Liver (tissue), 8 donors: ENCODE measurements at regions not wholly inside any gene's neighbourhood (a gene's known extent, or its start where the extent isn't known, plus 50 kb on each side); places are given as distances from the start of the nearest gene placed in this dataset.
A peak's percentile ranks its signal among the peaks of the same experiment; 100 is the strongest.

ENCODE experiments used
- DNase-seq: peaks from one replicate; pipeline ENCODE4 v3.0.0-alpha.2; 2017; ENCODE audit warnings: low spot score
- H3K27ac ChIP-seq, 2 donors: one replicate each; pipeline ENCODE4 v1.7.0; 2013; ENCODE audit warnings: inconsistent platforms in 2 of 2, low read length in 2 of 2, control low read depth in 1 of 2, low read depth in 1 of 2, mild to moderate bottlenecking in 1 of 2
- H3K27me3 ChIP-seq, 4 donors: one replicate each; pipeline versions ENCODE4 v1.6.1 to v1.7.0; 2013; ENCODE audit warnings: low read length in 3 of 4, inconsistent platforms in 1 of 4, mild to moderate bottlenecking in 1 of 4, moderate library complexity in 1 of 4; ENCODE audit not compliant: control insufficient read depth in 4 of 4, insufficient read depth in 4 of 4
- H3K36me3 ChIP-seq, 4 donors: one replicate each; pipeline versions ENCODE4 v1.6.1 to v1.7.0; 2013; ENCODE audit warnings: low read length in 3 of 4, mild to moderate bottlenecking in 3 of 4, low read depth in 1 of 4, moderate library complexity in 1 of 4; ENCODE audit not compliant: control insufficient read depth in 4 of 4, insufficient read depth in 3 of 4
- H3K4me1 ChIP-seq, 4 donors: one replicate each; pipeline versions ENCODE4 v1.6.1 to v1.7.0; 2013; ENCODE audit warnings: low read length in 3 of 4, mild to moderate bottlenecking in 3 of 4, moderate library complexity in 1 of 4; ENCODE audit not compliant: control insufficient read depth in 4 of 4, insufficient read depth in 4 of 4
- H3K4me3 ChIP-seq, 3 donors: one replicate each; pipeline versions ENCODE4 v1.6.1 to v1.7.0; 2013; ENCODE audit warnings: low read length in 3 of 3, control low read depth in 1 of 3, low read depth in 1 of 3, mild to moderate bottlenecking in 1 of 3
- H3K9ac ChIP-seq, 2 donors: one replicate each; pipeline ENCODE4 v1.7.0; 2013; ENCODE audit warnings: low read length in 2 of 2, mild to moderate bottlenecking in 2 of 2, moderate library complexity in 2 of 2, control low read depth in 1 of 2, low read depth in 1 of 2
- H3K9me3 ChIP-seq, 4 donors: one replicate each; pipeline versions ENCODE4 v1.6.1 to v1.7.0; 2013; ENCODE audit warnings: low read length in 3 of 4; ENCODE audit not compliant: control insufficient read depth in 4 of 4
- ATF3 ChIP-seq: IDR thresholded peaks from 2 replicates; pipeline ENCODE4 v1.6.1; 2016; ENCODE audit warnings: antibody characterized with exemption
- CTCF ChIP-seq: fragments of 150-350 bp; IDR thresholded peaks from 2 replicates; pipeline ENCODE4 v1.5.1; 2017; ENCODE audit warnings: improper control_type of control experiment, low read depth, low read length; ENCODE audit not compliant: missing input control
- EGR1 ChIP-seq, 2 donors: IDR thresholded peaks; 2 replicates each; pipeline ENCODE4 v1.6.1; 2016 to 2018; ENCODE audit warnings: antibody characterized with exemption in 2 of 2, low read depth in 2 of 2
- FOXA1 ChIP-seq: IDR thresholded peaks from 2 replicates; pipeline ENCODE4 v1.6.1; 2016; ENCODE audit warnings: antibody characterized with exemption
- GABPA ChIP-seq, 2 donors: IDR thresholded peaks in 1 of 2; conservative IDR thresholded peaks in 1 of 2; 2 replicates each; pipeline ENCODE4 v1.6.1; 2016; ENCODE audit warnings: antibody characterized with exemption in 2 of 2, mild to moderate bottlenecking in 1 of 2, moderate library complexity in 1 of 2
- HNF4G ChIP-seq: IDR thresholded peaks from 2 replicates; pipeline ENCODE4 v1.6.1; 2016; ENCODE audit warnings: antibody characterized with exemption
- JUND ChIP-seq, 2 donors: IDR thresholded peaks; 2 replicates each; pipeline ENCODE4 v1.6.1; 2016; ENCODE audit warnings: antibody characterized with exemption in 2 of 2
- NR2F2 ChIP-seq: IDR thresholded peaks from 2 replicates; pipeline ENCODE4 v1.6.1; 2016; ENCODE audit warnings: antibody characterized with exemption
- RAD21 ChIP-seq, 2 donors: IDR thresholded peaks; 2 replicates each; pipeline ENCODE4 v1.6.1; 2016; ENCODE audit warnings: antibody characterized with exemption in 2 of 2, mild to moderate bottlenecking in 2 of 2
- SP1 ChIP-seq: IDR thresholded peaks from 2 replicates; pipeline ENCODE4 v1.6.1; 2018; ENCODE audit warnings: antibody characterized with exemption, mild to moderate bottlenecking
- TAF1 ChIP-seq: conservative IDR thresholded peaks from 2 replicates; pipeline ENCODE4 v1.6.1; 2016; ENCODE audit warnings: antibody characterized with exemption, mild to moderate bottlenecking
- ZBTB33 ChIP-seq: IDR thresholded peaks from 2 replicates; pipeline ENCODE4 v1.6.1; 2016; ENCODE audit warnings: antibody characterized with exemption
- WGBS: extraction: QIAGEN DNeasy Blood & Tissue Kit; methylation state at CpG from one replicate; pipeline ENCODE4 v1.1.7; 2013; 5-methylcytosine and 5-hydroxymethylcytosine counted together
- TF ChIP-seq, protein P1 (sequence below): IDR thresholded peaks from 2 replicates; pipeline ENCODE4 v1.6.1; 2016; ENCODE audit warnings: antibody characterized with exemption, mild to moderate bottlenecking
- donor health status: healthy.
- donor health status: healthy.
- donor health status: healthy.
- donor health status: healthy.
- donor health status: healthy.

- Histone ChIP-seq H3K4me1 (no peaks in the 10 kb centered on the region), H3K27me3 (no peaks in the 10 kb centered on the region), H3K36me3 (no peaks in the 10 kb centered on the region), H3K9ac (no peak overlapping the region), H3K4me3 (no peak overlapping the region), H3K27ac (no peak overlapping the region), H3K9me3 (no peaks in the 10 kb centered on the region)
- WGBS: 77% methylated on average over 2 of the region's 2 CpGs
- DNase-seq: no peak
- TF ChIP-seq, protein P1, sequence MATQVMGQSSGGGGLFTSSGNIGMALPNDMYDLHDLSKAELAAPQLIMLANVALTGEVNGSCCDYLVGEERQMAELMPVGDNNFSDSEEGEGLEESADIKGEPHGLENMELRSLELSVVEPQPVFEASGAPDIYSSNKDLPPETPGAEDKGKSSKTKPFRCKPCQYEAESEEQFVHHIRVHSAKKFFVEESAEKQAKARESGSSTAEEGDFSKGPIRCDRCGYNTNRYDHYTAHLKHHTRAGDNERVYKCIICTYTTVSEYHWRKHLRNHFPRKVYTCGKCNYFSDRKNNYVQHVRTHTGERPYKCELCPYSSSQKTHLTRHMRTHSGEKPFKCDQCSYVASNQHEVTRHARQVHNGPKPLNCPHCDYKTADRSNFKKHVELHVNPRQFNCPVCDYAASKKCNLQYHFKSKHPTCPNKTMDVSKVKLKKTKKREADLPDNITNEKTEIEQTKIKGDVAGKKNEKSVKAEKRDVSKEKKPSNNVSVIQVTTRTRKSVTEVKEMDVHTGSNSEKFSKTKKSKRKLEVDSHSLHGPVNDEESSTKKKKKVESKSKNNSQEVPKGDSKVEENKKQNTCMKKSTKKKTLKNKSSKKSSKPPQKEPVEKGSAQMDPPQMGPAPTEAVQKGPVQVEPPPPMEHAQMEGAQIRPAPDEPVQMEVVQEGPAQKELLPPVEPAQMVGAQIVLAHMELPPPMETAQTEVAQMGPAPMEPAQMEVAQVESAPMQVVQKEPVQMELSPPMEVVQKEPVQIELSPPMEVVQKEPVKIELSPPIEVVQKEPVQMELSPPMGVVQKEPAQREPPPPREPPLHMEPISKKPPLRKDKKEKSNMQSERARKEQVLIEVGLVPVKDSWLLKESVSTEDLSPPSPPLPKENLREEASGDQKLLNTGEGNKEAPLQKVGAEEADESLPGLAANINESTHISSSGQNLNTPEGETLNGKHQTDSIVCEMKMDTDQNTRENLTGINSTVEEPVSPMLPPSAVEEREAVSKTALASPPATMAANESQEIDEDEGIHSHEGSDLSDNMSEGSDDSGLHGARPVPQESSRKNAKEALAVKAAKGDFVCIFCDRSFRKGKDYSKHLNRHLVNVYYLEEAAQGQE: no peak
- no peak for TF ChIP-seq SP1
Measured at GRCh38 chr10:80921032-80921431, 383.3 kb downstream of the SH2D4B start.

DNA sequence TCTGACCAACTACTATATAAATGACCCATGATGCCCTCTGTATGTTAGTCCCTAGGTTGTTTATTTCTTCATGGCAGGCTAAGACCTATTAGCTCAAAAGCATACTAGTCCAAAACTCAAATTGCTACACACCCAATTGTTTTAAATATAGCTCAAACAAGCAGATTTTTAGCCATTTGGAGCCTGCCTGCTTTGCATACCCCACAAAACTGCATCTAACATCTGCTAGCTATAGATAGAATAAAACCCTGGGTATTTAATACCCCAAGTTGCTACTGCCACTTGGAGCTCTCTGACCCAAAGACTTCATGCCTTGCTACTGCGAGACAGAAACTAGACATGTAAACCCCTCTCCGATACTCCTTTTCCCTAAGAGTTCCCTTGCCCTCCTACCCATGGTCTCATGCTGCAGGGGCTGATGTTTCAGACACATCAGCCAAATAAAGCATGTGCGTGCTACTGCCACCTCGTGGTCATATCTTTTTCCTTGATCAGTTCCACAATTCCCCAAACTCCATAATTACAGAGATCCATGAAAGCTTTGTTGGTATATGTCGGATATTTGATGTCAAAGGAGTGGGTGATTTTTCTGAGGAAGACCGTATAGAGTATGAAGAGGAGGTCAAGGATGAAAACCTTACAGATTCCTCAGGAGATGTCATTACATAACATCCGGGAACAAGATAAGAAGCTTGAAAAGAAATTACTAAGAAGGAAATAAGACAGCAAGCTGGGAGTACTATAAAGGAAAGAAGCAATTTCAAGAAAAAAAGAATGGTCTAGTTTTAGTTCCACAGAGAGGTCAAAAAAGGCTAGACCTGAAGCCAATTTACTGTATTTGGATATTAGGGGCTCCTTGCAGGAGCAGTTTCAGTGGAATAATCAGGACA lies 386.6 kb downstream of the SH2D4B start:
- no peak for TF ChIP-seq NR2F2
- peak; percentile 64 for TF ChIP-seq CTCF
- TF ChIP-seq RAD21 (IDR thresholded peaks at IDR 0.05): peak; percentile 87 to 89
- H3K4me1 ChIP-seq: no peaks in the 10 kb centered on the region
- peak; percentile 43 for DNase-seq

GRCh38 chr10:80927419-80928078 lies 389.8 kb downstream of the SH2D4B start:
- no peaks in the 10 kb centered on the region for H3K9me3 ChIP-seq
- no peaks in the 10 kb centered on the region for H3K36me3 ChIP-seq
- WGBS: 56% methylated on average over 5 of the region's 5 CpGs
- no peaks in the 10 kb centered on the region for H3K27me3 ChIP-seq
- H3K4me3 ChIP-seq: no peak overlapping the region
- no peak overlapping the region for H3K27ac ChIP-seq
- H3K4me1 ChIP-seq: no peaks in the 10 kb centered on the region
- no peak for DNase-seq
- H3K9ac ChIP-seq: no peak overlapping the region
- TF ChIP-seq HNF4G (no peak), TAF1 (no peak), ATF3 (no peak), GABPA (IDR thresholded peaks at IDR 0.05 in 1 of 2, conservative IDR thresholded peaks at IDR 0.05 in 1 of 2) (no peak), FOXA1 (no peak), ZBTB33 (no peak), NR2F2 (no peak), JUND (IDR thresholded peaks at IDR 0.05) (no peak), SP1 (no peak), EGR1 (IDR thresholded peaks at IDR 0.05; ENCODE audit: low read depth in 2 of 2) (no peak)
- TF ChIP-seq, protein P1: no peak

More for the DNA sequence above, 386.6 kb downstream of the SH2D4B start:
- Histone ChIP-seq H3K9me3 (no peaks in the 10 kb centered on the region), H3K36me3 (no peaks in the 10 kb centered on the region), H3K9ac (no peak overlapping the region), H3K27me3 (no peaks in the 10 kb centered on the region), H3K27ac (no peak overlapping the region), H3K4me3 (no peak overlapping the region)
- WGBS: 31% methylated on average over 7 of the region's 7 CpGs
